ENCODE measurements at regions not wholly inside any gene's neighbourhood (a gene's known extent, or its start where the extent isn't known, plus 50 kb on each side); places are given as distances from the start of the nearest gene placed in this dataset.
"Not testable (repeated sequence)": the region's sequence is repeated elsewhere in the genome, so short reads cannot be mapped to it uniquely, and the experiment has no call there.

DNA sequence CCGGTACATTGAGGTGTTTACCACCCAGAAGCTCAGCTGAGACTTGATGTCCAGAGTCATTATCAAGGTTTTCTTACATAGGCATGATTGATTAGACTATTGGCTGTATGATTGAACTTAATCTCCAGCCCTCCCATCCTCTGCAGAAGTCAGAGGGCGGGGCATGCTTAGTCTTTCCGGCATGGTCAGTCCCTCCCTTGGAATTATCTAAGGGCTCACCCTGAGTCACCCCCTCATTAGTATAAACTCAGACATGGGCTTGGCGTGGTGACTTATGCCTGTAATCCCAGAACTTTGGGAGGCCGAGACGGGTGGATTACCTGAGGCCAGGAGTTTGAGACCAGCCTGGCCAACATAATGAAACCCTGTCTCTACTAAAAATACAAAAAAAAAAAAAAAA, 243.9 kb downstream of the VAPA start:
- no peaks in the 10 kb centered on the region for H3K36me3 Mint-ChIP-seq (ENCODE audit: low read depth)
- no peak overlapping the region for H3K27ac Mint-ChIP-seq
- no peak for DNase-seq
- intact Hi-C loops (cut with DNase I, micrococcal nuclease) = no loop called here
- no peak overlapping the region for H3K4me3 Mint-ChIP-seq
- H3K27me3 Mint-ChIP-seq = no peaks in the 10 kb centered on the region
- H3K4me1 Mint-ChIP-seq = no peaks in the 10 kb centered on the region
- ChIA-PET POLR2A (interaction anchor here (0.6 kb wide), 1 partner anchor 702 kb away, joined by 3 read pairs; no protein-coding TSS in a partner anchor), CTCF (no interaction called here)
- no peak for ATAC-seq
- no peaks in the 10 kb centered on the region for H3K9me3 Mint-ChIP-seq (ENCODE audit: low read depth)

DNA sequence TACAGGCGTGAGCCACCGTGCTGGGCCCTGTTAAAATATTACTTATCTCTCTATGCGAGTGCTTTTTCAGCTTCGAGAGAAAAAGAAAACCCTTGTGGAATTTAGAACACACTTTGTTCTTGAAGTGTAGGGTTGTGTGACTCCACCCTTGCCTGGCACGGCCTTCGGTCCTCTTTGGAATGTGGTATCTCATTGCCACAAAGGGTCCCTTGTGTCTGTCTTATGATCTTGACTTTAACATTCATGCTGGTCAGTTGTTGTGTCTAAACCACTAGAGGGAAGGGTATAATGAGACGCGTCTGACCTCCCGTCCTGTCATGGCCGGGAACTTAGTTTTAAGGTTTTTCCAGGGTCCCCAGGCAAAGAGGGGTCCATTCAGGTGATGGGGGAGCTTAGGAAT, 246.4 kb downstream of the VAPA start:
- Mint-ChIP-seq H3K9me3 (ENCODE audit: low read depth) (no peaks in the 10 kb centered on the region), H3K4me1 (no peaks in the 10 kb centered on the region), H3K36me3 (ENCODE audit: low read depth) (no peaks in the 10 kb centered on the region), H3K27me3 (no peaks in the 10 kb centered on the region), H3K27ac (no peak overlapping the region), H3K4me3 (no peak overlapping the region)
- no peak for DNase-seq
- ChIA-PET POLR2A (no interaction called here), CTCF (interaction anchor here (0.6 to 0.7 kb wide), 2 partner anchors 45 to 696 kb away, joined by 3 to 4 read pairs; no protein-coding TSS in a partner anchor)
- no peak for ATAC-seq
- intact Hi-C loops (cut with DNase I, micrococcal nuclease) = no loop called here

DNA sequence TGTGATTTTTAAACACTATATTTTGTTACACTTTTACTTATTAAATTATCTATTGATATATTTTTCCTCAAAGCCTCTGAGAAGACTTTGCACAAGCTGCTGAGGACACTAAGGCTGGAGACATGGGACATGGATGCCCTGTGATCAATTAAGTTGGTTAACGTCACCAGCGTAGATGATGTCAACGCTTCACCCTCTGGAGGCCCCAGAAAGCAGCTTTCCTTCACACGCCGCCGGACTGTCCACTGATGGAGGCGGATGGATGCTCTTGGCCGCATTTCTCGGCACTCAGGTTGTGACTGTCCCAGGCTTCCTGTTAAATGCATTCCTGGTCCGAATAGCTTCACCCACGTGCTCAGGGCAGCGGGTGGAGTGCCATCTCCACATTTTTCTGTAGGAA, 247.5 kb downstream of the VAPA start:
- ChIA-PET CTCF (interaction anchor here (0.8 kb wide), 1 partner anchor 8 kb away, joined by 3 read pairs; no protein-coding TSS in a partner anchor), POLR2A (no interaction called here)
- ATAC-seq (no peak), DNase-seq (no peak)
- no peak overlapping the region for H3K4me3 Mint-ChIP-seq
- H3K36me3 Mint-ChIP-seq (ENCODE audit: low read depth) = no peaks in the 10 kb centered on the region
- H3K27me3 Mint-ChIP-seq = no peaks in the 10 kb centered on the region
- intact Hi-C loops (cut with DNase I, micrococcal nuclease) = no loop called here
- no peaks in the 10 kb centered on the region for H3K4me1 Mint-ChIP-seq
- H3K9me3 Mint-ChIP-seq (ENCODE audit: low read depth) = no peaks in the 10 kb centered on the region
- H3K27ac Mint-ChIP-seq = no peak overlapping the region

DNA sequence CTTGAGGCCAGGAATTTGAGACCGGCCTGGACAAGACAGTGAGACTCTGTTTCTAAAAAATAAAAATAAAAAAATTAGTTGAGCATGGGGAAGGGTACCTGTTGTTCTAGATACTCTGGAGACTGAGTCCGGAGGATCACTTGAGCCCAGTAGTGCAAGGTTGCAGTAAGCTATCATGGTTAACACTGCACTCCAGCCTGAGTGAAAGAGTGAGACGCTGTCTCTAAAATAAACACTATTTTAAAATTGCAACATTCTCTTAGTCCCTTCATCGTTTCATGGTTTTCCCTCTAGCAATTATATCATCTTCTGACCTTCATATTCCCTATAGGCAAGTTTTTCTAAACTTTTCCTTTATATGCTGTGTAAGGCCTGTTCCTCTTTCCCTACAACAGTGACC, 248.5 kb downstream of the VAPA start:
- Mint-ChIP-seq H3K9me3 (ENCODE audit: low read depth) (no peaks in the 10 kb centered on the region), H3K27me3 (no peaks in the 10 kb centered on the region), H3K27ac (no peak overlapping the region), H3K36me3 (ENCODE audit: low read depth) (no peaks in the 10 kb centered on the region), H3K4me1 (no peaks in the 10 kb centered on the region), H3K4me3 (no peak overlapping the region)
- POLR2A ChIA-PET = no interaction called here
- CTCF ChIA-PET = no interaction called here
- DNase-seq (no peak), ATAC-seq (no peak)
- intact Hi-C loops (cut with DNase I, micrococcal nuclease) = no loop called here

DNA sequence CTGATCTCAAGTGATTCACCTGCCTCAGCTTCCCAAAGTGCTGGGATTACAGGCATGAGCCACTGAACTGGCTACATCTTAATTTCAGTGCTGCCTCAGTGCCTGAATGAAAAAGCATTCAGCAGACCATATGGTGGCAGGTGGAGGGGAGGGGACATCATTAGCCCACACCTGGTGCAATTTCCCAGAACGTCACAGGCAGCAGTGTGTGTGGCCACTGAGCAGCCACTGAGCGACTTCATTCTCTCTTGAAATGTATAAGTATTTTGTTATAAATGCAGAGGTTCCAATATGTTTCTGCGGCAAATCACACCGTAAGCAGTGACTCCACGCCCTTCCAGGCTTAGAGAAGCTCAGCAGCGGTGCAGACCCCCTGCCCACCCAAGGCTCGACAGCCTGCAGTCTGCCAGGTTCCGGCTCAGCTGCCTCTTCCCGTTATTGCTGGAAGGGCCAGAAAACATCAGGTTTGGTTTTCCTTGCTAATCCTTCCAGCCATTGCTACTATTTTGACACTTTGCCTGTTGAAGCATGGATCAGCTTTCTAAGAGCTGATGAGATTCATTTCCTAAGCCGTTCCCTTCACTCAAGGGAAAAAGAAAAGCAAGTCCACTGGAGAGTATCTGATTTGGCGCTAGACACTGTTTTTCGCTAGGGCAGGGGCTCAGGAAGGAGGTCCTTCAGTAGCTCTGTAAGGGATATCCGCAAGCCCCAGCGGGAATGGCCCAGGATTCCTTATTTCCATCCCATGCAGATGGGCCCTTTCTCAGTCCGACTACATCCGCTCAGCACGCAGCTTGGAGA, 250.7 kb downstream of the VAPA start:
- ChIA-PET CTCF (no interaction called here), POLR2A (no interaction called here)
- Mint-ChIP-seq H3K27me3 (no peaks in the 10 kb centered on the region), H3K4me3 (no peak overlapping the region), H3K27ac (no peak overlapping the region), H3K36me3 (ENCODE audit: low read depth) (no peaks in the 10 kb centered on the region), H3K9me3 (ENCODE audit: low read depth) (no peaks in the 10 kb centered on the region), H3K4me1 (no peaks in the 10 kb centered on the region)
- DNase-seq = no peak
- intact Hi-C loops (cut with DNase I, micrococcal nuclease) = no loop called here
- no peak for ATAC-seq

DNA sequence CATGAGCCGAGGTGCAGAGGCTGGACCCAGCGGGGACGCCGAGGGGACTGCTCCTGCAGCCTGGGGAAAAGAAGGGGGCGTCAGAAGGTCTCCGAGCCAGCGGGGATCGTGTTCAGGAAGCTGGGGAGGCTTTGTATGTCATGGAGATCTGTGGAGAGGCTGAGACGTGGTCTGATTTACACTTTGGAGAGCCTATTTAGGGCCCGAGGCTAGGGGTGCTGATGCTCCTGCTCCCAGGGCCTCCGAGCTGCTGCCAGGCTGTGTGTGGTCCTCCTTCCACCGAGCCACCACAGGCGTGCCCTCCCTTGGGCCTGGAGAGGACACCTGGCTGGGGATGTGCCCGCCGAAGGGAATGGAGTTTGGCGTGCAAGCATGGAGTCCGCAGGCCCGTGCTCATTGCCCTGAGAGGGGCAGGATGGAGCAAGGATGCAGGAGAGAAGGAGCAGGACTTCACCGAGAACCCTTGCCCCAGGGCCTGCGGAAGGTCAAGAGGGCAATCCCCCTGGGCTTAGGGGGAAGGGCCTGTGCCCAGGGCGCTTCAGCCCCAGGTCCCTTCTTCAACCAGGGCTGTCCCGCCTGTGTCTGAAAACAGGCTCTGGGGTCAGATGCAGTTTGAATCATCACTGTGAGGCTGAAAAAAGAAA, 252.5 kb downstream of the VAPA start:
- Mint-ChIP-seq H3K36me3 (ENCODE audit: low read depth) (no peaks in the 10 kb centered on the region), H3K27me3 (no peaks in the 10 kb centered on the region), H3K27ac (no peak overlapping the region), H3K9me3 (ENCODE audit: low read depth) (no peaks in the 10 kb centered on the region), H3K4me3 (no peak overlapping the region), H3K4me1 (no peaks in the 10 kb centered on the region)
- intact Hi-C loops (cut with DNase I, micrococcal nuclease) = no loop called here
- POLR2A ChIA-PET = no interaction called here
- ATAC-seq (no peak), DNase-seq (no peak)
- CTCF ChIA-PET = no interaction called here

DNA sequence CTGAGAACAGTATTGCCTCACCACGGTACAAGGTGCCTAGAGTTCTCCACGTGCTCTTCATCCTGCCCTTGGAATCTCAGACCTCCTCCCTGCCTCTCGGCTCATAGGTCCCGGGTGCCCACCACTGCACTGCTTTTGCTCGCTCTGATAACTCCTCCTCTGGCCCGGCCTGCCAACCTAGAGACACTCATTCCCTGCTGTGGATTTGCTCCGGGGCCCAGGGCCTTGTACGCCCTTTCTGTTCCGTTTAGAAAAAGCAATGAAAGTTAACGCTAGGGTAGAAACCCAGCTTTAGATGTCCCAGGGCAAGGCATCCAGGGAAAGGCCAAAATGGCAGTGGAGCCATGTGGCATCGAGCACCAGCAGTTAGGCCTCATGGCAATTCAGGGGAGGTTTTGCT, 253.9 kb downstream of the VAPA start:
- DNase-seq (no peak), ATAC-seq (no peak)
- Mint-ChIP-seq H3K36me3 (ENCODE audit: low read depth) (no peaks in the 10 kb centered on the region), H3K4me1 (no peaks in the 10 kb centered on the region), H3K4me3 (no peak overlapping the region), H3K27ac (no peak overlapping the region), H3K9me3 (ENCODE audit: low read depth) (no peaks in the 10 kb centered on the region), H3K27me3 (peaks cover 2% of the 10 kb centered on the region)
- intact Hi-C loops (cut with DNase I, micrococcal nuclease) = no loop called here
- ChIA-PET POLR2A (no interaction called here), CTCF (no interaction called here)

DNA sequence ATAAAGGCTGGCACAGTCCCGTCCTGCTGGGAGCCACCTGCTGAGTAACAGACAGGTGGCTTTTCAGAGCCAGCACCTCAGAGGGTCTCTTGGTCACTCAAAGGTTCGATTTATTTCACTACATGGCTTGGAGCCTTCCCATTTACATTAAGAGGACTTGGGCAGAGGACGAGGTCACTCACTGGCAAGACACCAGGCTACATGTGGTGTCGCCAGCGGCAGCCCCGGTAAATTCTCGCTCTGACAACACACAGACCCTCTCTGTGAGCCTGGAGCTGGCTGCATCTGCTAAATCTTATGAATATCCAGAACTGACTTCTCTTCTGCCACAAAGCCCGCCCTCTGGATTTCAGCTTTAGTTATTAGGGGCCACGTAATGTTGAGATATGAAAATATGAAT, 254.7 kb downstream of the VAPA start:
- DNase-seq (no peak), ATAC-seq (no peak)
- Mint-ChIP-seq H3K27ac (no peak overlapping the region), H3K36me3 (ENCODE audit: low read depth) (no peaks in the 10 kb centered on the region), H3K4me1 (no peaks in the 10 kb centered on the region), H3K9me3 (ENCODE audit: low read depth) (no peaks in the 10 kb centered on the region), H3K4me3 (no peak overlapping the region), H3K27me3 (peaks cover 2% of the 10 kb centered on the region)
- intact Hi-C loops (cut with DNase I, micrococcal nuclease) = no loop called here
- POLR2A ChIA-PET = no interaction called here
- CTCF ChIA-PET = no interaction called here

DNA sequence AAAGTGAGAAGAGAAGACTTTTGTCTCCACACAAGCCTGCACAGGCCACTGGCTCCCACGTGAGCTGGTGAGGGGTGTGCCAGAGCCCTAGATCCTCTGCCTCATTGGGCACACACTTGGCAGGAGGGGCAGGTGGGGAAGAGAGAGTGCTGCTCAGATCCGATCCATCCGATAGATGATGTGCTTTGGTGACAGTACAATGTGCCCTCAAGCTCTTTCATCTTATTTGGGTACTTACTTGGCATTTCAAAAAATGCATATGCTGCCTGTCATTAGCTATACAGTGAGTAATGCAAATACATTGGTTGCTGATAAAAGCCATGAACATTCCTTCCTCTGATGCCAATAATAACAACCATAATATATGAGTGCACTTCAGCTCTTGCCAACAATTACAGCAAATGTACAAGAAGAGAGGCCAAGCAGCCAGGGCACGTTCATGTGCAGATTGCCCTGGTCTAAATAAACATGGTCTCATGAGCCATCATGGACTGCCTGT, 255.3 kb downstream of the VAPA start:
- no peak overlapping the region for H3K4me3 Mint-ChIP-seq
- H3K27me3 Mint-ChIP-seq = peaks cover 2% of the 10 kb centered on the region
- CTCF ChIA-PET = interaction anchor here (1.1 kb wide), 1 partner anchor 28 kb away, joined by 3 read pairs; no protein-coding TSS in a partner anchor
- no peak overlapping the region for H3K27ac Mint-ChIP-seq
- H3K4me1 Mint-ChIP-seq = no peaks in the 10 kb centered on the region
- ATAC-seq (no peak), DNase-seq (no peak)
- POLR2A ChIA-PET = no interaction called here
- no peaks in the 10 kb centered on the region for H3K36me3 Mint-ChIP-seq (ENCODE audit: low read depth)
- intact Hi-C loops (cut with DNase I, micrococcal nuclease) = no loop called here
- no peaks in the 10 kb centered on the region for H3K9me3 Mint-ChIP-seq (ENCODE audit: low read depth)

DNA sequence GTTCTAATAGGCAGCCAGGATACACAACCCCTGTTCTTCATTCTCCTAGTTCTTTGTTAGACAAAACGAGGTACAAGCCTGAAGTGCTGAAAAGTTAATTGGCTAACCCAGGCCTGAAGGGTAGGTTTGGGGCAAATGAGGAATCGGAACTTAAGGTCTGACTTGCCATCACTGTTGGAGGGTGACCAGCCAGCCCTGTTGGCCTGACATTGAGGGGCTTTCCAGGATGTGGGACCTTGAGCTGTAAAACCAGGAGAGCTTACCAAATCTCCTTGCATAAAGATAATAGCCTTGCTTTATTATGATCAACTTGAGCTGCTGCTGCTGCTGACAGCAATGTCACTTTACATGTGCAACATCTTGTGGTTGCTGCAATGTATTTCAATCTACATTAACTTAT, 256.0 kb downstream of the VAPA start:
- ATAC-seq (no peak), DNase-seq (no peak)
- no peaks in the 10 kb centered on the region for H3K4me1 Mint-ChIP-seq
- H3K27ac Mint-ChIP-seq = no peak overlapping the region
- H3K9me3 Mint-ChIP-seq (ENCODE audit: low read depth) = no peaks in the 10 kb centered on the region
- no peaks in the 10 kb centered on the region for H3K36me3 Mint-ChIP-seq (ENCODE audit: low read depth)
- ChIA-PET CTCF (interaction anchor here (0.6 to 1.1 kb wide), 2 partner anchors 28 to 1201 kb away, joined by 3 read pairs; no protein-coding TSS in a partner anchor), POLR2A (no interaction called here)
- no peak overlapping the region for H3K4me3 Mint-ChIP-seq
- intact Hi-C loops (cut with DNase I, micrococcal nuclease) = no loop called here
- H3K27me3 Mint-ChIP-seq = peaks cover 2% of the 10 kb centered on the region

DNA sequence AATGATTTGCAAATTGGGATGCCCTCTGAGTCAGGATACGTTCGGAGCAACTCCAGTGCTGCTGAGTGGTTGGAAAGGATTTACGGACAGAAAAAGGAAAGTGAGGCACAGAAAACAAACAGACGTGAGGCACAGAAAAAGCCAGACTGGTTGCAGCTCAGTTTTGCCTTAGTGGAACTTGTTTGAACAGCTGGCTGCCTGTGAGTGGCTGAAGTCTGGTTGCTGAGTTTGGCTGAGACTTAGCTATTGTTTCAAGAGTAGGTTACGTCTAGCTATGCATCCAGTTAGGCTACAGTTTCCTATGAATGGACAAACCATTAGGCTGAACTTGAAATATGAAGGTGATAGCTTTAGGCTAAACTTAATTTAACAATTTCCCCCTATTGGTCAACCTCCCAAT, 256.6 kb downstream of the VAPA start:
- Mint-ChIP-seq H3K9me3 (ENCODE audit: low read depth) (no peaks in the 10 kb centered on the region), H3K4me3 (no peak overlapping the region), H3K27ac (no peak overlapping the region), H3K27me3 (peaks cover 2% of the 10 kb centered on the region), H3K4me1 (no peaks in the 10 kb centered on the region), H3K36me3 (ENCODE audit: low read depth) (no peaks in the 10 kb centered on the region)
- ChIA-PET CTCF (interaction anchor here (0.6 to 1.1 kb wide), 2 partner anchors 29 to 1201 kb away, joined by 3 read pairs; no protein-coding TSS in a partner anchor), POLR2A (no interaction called here)
- intact Hi-C loops (cut with DNase I, micrococcal nuclease) = no loop called here
- DNase-seq (no peak), ATAC-seq (no peak)

DNA sequence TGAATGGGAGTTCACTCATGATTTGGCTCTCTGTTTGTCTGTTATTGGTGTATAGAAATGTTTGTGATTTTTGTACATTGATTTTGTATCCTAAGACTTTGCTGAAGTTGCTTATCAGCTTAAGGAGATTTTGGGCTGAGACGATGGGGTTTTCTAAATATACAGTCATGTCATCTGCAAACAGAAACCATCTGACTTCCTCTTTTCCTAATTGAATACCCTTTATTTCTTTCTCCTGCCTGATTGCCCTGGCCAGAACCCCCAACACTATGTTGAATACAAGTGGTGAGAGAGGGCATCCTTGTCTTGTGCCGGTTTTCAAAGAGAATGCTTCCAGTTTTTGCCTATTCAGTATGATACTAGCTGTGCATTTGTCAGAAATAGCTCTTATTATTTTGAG, 261.5 kb downstream of the VAPA start:
- CTCF ChIA-PET, POLR2A ChIA-PET: not testable (repeated sequence)
- H3K27me3 Mint-ChIP-seq = peaks cover 11% of the 10 kb centered on the region

More for the DNA sequence above, 261.5 kb downstream of the VAPA start:
- ATAC-seq; H3K36me3 Mint-ChIP-seq (ENCODE audit: low read depth); H3K4me3 Mint-ChIP-seq; DNase-seq; intact Hi-C loops (cut with DNase I, micrococcal nuclease); H3K27ac Mint-ChIP-seq; H3K9me3 Mint-ChIP-seq (ENCODE audit: low read depth): not testable (repeated sequence)
- peaks cover 14% of the 10 kb centered on the region for H3K4me1 Mint-ChIP-seq

Measured in activated CD4-positive, alpha-beta T cell treated with anti-CD3 and anti-CD28 coated beads for 36 hours (primary cell).